ENCODE measurements at regions not wholly inside any gene's neighbourhood (a gene's known extent, or its start where the extent isn't known, plus 50 kb on each side); places are given as distances from the start of the nearest gene placed in this dataset.

GRCh38 chr3:111307676-111308075, 234.3 kb upstream of the CD96 start:
- H3K4me3 ChIP-seq (ENCODE audit: extremely low read depth in 1 of 4, insufficient read depth in 2 of 4, low read depth in 3 of 4, low read length in 4 of 4) = no peak overlapping the region
- ChIA-PET POLR2A (ENCODE audit: partially characterized antibody) (no interaction called here), CTCF (ENCODE audit: partially characterized antibody) (interaction anchor here (0.9 to 1.1 kb wide), 2 partner anchors 31 to 55 kb away, joined by 3 read pairs; no protein-coding TSS in a partner anchor)
- H2BK5ac ChIP-seq (ENCODE audit: low read depth, low read length) = no peak overlapping the region
- no peak overlapping the region for H3K14ac ChIP-seq (ENCODE audit: insufficient read length)
- H4K5ac ChIP-seq (ENCODE audit: insufficient read length, low read depth, low read length) = no peak overlapping the region
- H3K9ac ChIP-seq (replicated peaks in 1 of 4; ENCODE audit: extremely low read depth in 1 of 4, low read depth in 3 of 4, low read length in 3 of 4) = no peak overlapping the region
- H4K20me1 ChIP-seq (replicated peaks in 1 of 2; ENCODE audit: control insufficient read depth in 1 of 2, insufficient read depth in 2 of 2, low read length in 2 of 2) = no peaks in the 10 kb centered on the region
- no peak overlapping the region for H3K56ac ChIP-seq (replicated peaks; ENCODE audit: insufficient read length, low read depth, low read length)
- 95% methylated on average over 1 of the region's 1 CpG; no CpG with 5 or more reads in 1 of the 2 experiments for WGBS, 2 experiments (ENCODE audit: extremely low coverage in 1 of 2, insufficient coverage in 1 of 2, insufficient read length in 1 of 2, insufficient replicate concordance in 2 of 2, low coverage in 1 of 2, low lambda C conversion rate in 2 of 2, missing lambda C conversion rate in 1 of 2)
- H3K79me2 ChIP-seq (ENCODE audit: control insufficient read depth in 1 of 2, insufficient read depth in 2 of 2, low read length in 2 of 2) = no peaks in the 10 kb centered on the region
- H3K4me1 ChIP-seq (replicated peaks in 1 of 4; ENCODE audit: control insufficient read depth in 3 of 4, insufficient read depth in 4 of 4, low read length in 3 of 4) = no peaks in the 10 kb centered on the region
- no peak overlapping the region for H4K91ac ChIP-seq (replicated peaks; ENCODE audit: insufficient read length, low read length)
- H2AFZ ChIP-seq (ENCODE audit: low read length) = no peak overlapping the region
- no peaks in the 10 kb centered on the region for H3K9me3 ChIP-seq (ENCODE audit: insufficient read depth in 2 of 2, low read depth in 1 of 2, low read length in 1 of 2)
- no peak overlapping the region for H2BK120ac ChIP-seq (replicated peaks; ENCODE audit: low read depth, low read length)
- DNase-seq (ENCODE audit: low read depth in 1 of 2, low spot score in 2 of 2) (no peak), FAIRE-seq (no peak)
- no peak overlapping the region for H3K27ac ChIP-seq (ENCODE audit: low read depth, low read length)
- no peak overlapping the region for H2BK15ac ChIP-seq (ENCODE audit: low read length)
- H3K18ac ChIP-seq (ENCODE audit: extremely low read depth, low read length) = no peak overlapping the region
- no peak overlapping the region for H4K8ac ChIP-seq (ENCODE audit: extremely low read depth, insufficient read depth, low read length)
- no peaks in the 10 kb centered on the region for H3K23me2 ChIP-seq (ENCODE audit: low read depth, low read length)
- no peak overlapping the region for H3K23ac ChIP-seq (ENCODE audit: insufficient read length)
- H3K79me1 ChIP-seq (ENCODE audit: low read depth, low read length) = no peaks in the 10 kb centered on the region
- no peaks in the 10 kb centered on the region for H3K27me3 ChIP-seq (replicated peaks in 1 of 4; ENCODE audit: control insufficient read depth in 3 of 4, extremely low read depth in 1 of 4, insufficient read depth in 3 of 4, low read length in 3 of 4)
- no peak overlapping the region for H3K4ac ChIP-seq (replicated peaks; ENCODE audit: insufficient read length, low read depth, low read length)
- H3K36me3 ChIP-seq (ENCODE audit: control insufficient read depth in 2 of 4, insufficient read depth in 4 of 4, low read length in 3 of 4) = no peaks in the 10 kb centered on the region
- H3K4me2 ChIP-seq (ENCODE audit: insufficient read depth in 1 of 2, low read depth in 2 of 2, low read length in 2 of 2) = no peak overlapping the region
- H2BK20ac ChIP-seq (ENCODE audit: low read length) = no peak overlapping the region
- no peak overlapping the region for H2BK12ac ChIP-seq (ENCODE audit: low read depth, low read length)
- no peak overlapping the region for H2AK5ac ChIP-seq (ENCODE audit: low read depth, low read length)
- TF ChIP-seq GTF2F1 (IDR thresholded peaks at IDR 0.05; ENCODE audit: borderline replicate concordance, low read depth, low read length) (no peak), GABPA (IDR thresholded peaks at IDR 0.05; ENCODE audit: borderline replicate concordance, insufficient read depth, low read length) (no peak)
- TF ChIP-seq, protein P1, sequence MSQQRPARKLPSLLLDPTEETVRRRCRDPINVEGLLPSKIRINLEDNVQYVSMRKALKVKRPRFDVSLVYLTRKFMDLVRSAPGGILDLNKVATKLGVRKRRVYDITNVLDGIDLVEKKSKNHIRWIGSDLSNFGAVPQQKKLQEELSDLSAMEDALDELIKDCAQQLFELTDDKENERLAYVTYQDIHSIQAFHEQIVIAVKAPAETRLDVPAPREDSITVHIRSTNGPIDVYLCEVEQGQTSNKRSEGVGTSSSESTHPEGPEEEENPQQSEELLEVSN (IDR thresholded peaks at IDR 0.05) = no peak

Data from H1 (cell line).